HEK293T (cell line): ENCODE measurements at regions not wholly inside any gene's neighbourhood (a gene's known extent, or its start where the extent isn't known, plus 50 kb on each side); places are given as distances from the start of the nearest gene placed in this dataset.
"Not testable (repeated sequence)": the region's sequence is repeated elsewhere in the genome, so short reads cannot be mapped to it uniquely, and the experiment has no call there.

Source experiments
- CTCF ChIA-PET: fragments of 350-600 bp; formaldehyde crosslinking; extraction: SDS; loops from one replicate; lab custom pipeline; 2021; ENCODE audit warnings: antibody characterized with exemption, inconsistent platforms; lab: Yijun Ruan, JAX
- POLR2A ChIA-PET: fragments of 350-600 bp; formaldehyde crosslinking; extraction: SDS; loops from one replicate; lab custom pipeline; 2020; ENCODE audit warnings: antibody characterized with exemption, inconsistent platforms; lab: Yijun Ruan, JAX
- DNase-seq: peaks from one replicate; pipeline ENCODE4 v3.0.0; 2012; ENCODE audit warnings: mixed read lengths; ENCODE audit errors: extremely low spot score
- ARNT ChIP-seq: fragments of 450-650 bp; IDR thresholded peaks from 2 replicates; pipeline ENCODE4 v1.6.1; 2017; ENCODE audit warnings: mild to moderate bottlenecking
- BHLHE40 ChIP-seq: fragments of 450-650 bp; IDR thresholded peaks from 2 replicates; pipeline ENCODE4 v1.6.1; 2016; ENCODE audit warnings: mild to moderate bottlenecking, moderate library complexity, borderline replicate concordance
- CTBP1 ChIP-seq: fragments of 450-650 bp; IDR thresholded peaks from 2 replicates; pipeline ENCODE4 v1.6.1; 2016; ENCODE audit warnings: borderline replicate concordance
- ELF4 ChIP-seq: fragments of 450-650 bp; IDR thresholded peaks from 2 replicates; pipeline ENCODE4 v1.6.1; 2017; ENCODE audit warnings: antibody characterized with exemption
- FOXA1 ChIP-seq: fragments of 450-650 bp; IDR thresholded peaks from 2 replicates; pipeline ENCODE4 v1.6.1; 2016; ENCODE audit warnings: mild to moderate bottlenecking
- FOXK2 ChIP-seq: fragments of 450-650 bp; IDR thresholded peaks from 2 replicates; pipeline ENCODE4 v1.6.1; 2016; ENCODE audit warnings: mild to moderate bottlenecking
- FOXM1 ChIP-seq: fragments of 450-650 bp; IDR thresholded peaks from 2 replicates; pipeline ENCODE4 v1.6.1; 2017; ENCODE audit warnings: mild to moderate bottlenecking, borderline replicate concordance
- HDGF ChIP-seq: fragments of 450-650 bp; IDR thresholded peaks from 2 replicates; pipeline ENCODE4 v1.6.1; 2017; ENCODE audit warnings: antibody characterized with exemption, borderline replicate concordance
- L3MBTL2 ChIP-seq: fragments of 450-650 bp; conservative IDR thresholded peaks from 2 replicates; pipeline ENCODE4 v1.6.1; 2016; ENCODE audit warnings: mild to moderate bottlenecking
- LEF1 ChIP-seq: fragments of 450-650 bp; IDR thresholded peaks from 2 replicates; pipeline ENCODE4 v1.6.1; 2017; ENCODE audit warnings: mild to moderate bottlenecking, borderline replicate concordance
- NFRKB ChIP-seq: fragments of 450-650 bp; IDR thresholded peaks from 2 replicates; pipeline ENCODE4 v1.6.1; 2016; ENCODE audit warnings: mild to moderate bottlenecking, moderate library complexity
- SP1 ChIP-seq: fragments of 450-650 bp; IDR thresholded peaks from 2 replicates; pipeline ENCODE4 v1.6.1; 2017
- SUZ12 ChIP-seq: fragments of 450-650 bp; IDR thresholded peaks from 2 replicates; pipeline ENCODE4 v1.6.1; 2016; ENCODE audit warnings: mild to moderate bottlenecking
- TARDBP ChIP-seq: fragments of 450-650 bp; IDR thresholded peaks from 2 replicates; pipeline ENCODE4 v1.6.1; 2016
- ZNF384 ChIP-seq: fragments of 450-650 bp; IDR thresholded peaks from 2 replicates; pipeline ENCODE4 v1.6.1; 2016
- TF ChIP-seq, protein P1 (sequence below): fragments of 450-650 bp; IDR thresholded peaks from 2 replicates; pipeline ENCODE4 v1.6.1; 2016

GRCh38 chr11:12585861-12586260, 88.4 kb upstream of the TEAD1 start:
- no peak for TF ChIP-seq BHLHE40
- TF ChIP-seq ELF4, result no peak
- TF ChIP-seq ARNT, result no peak
- TF ChIP-seq L3MBTL2, result no peak
- no peak for TF ChIP-seq ZNF384
- no peak for TF ChIP-seq SP1
- no peak for TF ChIP-seq FOXM1
- no peak for TF ChIP-seq FOXA1
- no peak for TF ChIP-seq NFRKB
- TF ChIP-seq, protein P1, sequence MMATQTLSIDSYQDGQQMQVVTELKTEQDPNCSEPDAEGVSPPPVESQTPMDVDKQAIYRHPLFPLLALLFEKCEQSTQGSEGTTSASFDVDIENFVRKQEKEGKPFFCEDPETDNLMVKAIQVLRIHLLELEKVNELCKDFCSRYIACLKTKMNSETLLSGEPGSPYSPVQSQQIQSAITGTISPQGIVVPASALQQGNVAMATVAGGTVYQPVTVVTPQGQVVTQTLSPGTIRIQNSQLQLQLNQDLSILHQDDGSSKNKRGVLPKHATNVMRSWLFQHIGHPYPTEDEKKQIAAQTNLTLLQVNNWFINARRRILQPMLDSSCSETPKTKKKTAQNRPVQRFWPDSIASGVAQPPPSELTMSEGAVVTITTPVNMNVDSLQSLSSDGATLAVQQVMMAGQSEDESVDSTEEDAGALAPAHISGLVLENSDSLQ, result no peak
- no peak for TF ChIP-seq FOXK2
- TF ChIP-seq CTBP1, result no peak
- no peak for TF ChIP-seq SUZ12
- TF ChIP-seq LEF1, result no peak
- CTCF ChIA-PET, result interaction anchor here (1.1 kb wide), 1 partner anchor 14 kb away, joined by 3 read pairs; no protein-coding TSS in a partner anchor
- POLR2A ChIA-PET, result no interaction called here
- no peak for DNase-seq

DNA sequence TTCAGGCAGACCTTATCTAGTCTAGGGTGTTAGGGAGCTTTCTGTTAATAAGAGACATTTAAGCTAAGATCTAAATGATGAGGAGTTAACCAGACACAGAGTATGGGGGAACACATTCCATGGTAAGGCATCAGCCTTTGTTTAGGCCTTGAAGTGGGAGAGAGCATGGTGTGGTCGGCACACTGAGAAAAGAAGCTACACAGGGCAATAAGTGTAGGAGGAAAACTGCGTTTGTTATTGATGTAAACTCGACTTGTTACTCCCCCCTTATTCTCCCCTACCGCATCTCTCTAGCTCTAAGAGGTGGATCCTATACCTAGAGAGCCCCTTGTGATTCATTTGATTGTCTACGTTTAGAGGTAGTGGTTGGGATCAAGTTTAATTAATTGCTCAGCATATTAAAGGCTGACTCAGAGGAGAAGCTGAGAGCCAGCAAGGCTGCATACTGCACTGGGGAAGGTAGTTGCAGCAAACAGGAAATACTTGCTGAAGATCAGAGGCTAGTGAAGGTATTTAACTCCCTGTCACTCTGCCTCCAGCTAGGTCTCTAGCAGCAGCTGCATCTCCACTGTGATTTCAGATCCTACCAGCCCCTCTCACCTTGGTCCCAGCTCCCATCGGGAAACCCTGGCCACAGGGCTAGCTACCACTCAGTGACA, 86.8 kb upstream of the TEAD1 start:
- DNase-seq, result no peak
- no peak for TF ChIP-seq FOXA1
- TF ChIP-seq FOXM1, result no peak
- no peak for TF ChIP-seq HDGF
- no peak for TF ChIP-seq ELF4
- TF ChIP-seq LEF1, result no peak
- TF ChIP-seq, protein P1, result no peak
- no peak for TF ChIP-seq SP1
- TF ChIP-seq SUZ12, result no peak
- no peak for TF ChIP-seq BHLHE40
- no peak for TF ChIP-seq ZNF384
- no peak for TF ChIP-seq ARNT
- TF ChIP-seq TARDBP, result no peak
- TF ChIP-seq CTBP1, result no peak
- TF ChIP-seq FOXK2, result no peak
- TF ChIP-seq NFRKB, result no peak
- no peak for TF ChIP-seq L3MBTL2
- ChIA-PET POLR2A (no interaction called here), CTCF (interaction anchor here (1.0 kb wide), 1 partner anchor 12 kb away, joined by 4 read pairs; no protein-coding TSS in a partner anchor)

GRCh38 chr11:12591706-12592105, 82.5 kb upstream of the TEAD1 start:
- CTCF ChIA-PET, result no interaction called here
- no peak for DNase-seq
- POLR2A ChIA-PET, result no interaction called here
- TF ChIP-seq FOXM1, result no peak
- no peak for TF ChIP-seq LEF1
- no peak for TF ChIP-seq L3MBTL2
- TF ChIP-seq, protein P1, result no peak
- TF ChIP-seq ELF4, result no peak
- no peak for TF ChIP-seq TARDBP
- no peak for TF ChIP-seq FOXK2
- TF ChIP-seq CTBP1, result no peak
- no peak for TF ChIP-seq NFRKB
- TF ChIP-seq HDGF, result no peak

GRCh38 chr11:12592283-12592682, 81.9 kb upstream of the TEAD1 start:
- TF ChIP-seq HDGF (no peak), SP1 (no peak), LEF1 (no peak), ZNF384 (no peak), NFRKB (no peak), ARNT (no peak), L3MBTL2 (no peak), BHLHE40 (no peak), FOXA1 (no peak), FOXK2 (no peak), TARDBP (no peak), ELF4 (no peak), FOXM1 (no peak), CTBP1 (no peak), SUZ12 (no peak)
- TF ChIP-seq, protein P1, result no peak
- POLR2A ChIA-PET, result no interaction called here
- no peak for DNase-seq
- CTCF ChIA-PET, result no interaction called here

DNA sequence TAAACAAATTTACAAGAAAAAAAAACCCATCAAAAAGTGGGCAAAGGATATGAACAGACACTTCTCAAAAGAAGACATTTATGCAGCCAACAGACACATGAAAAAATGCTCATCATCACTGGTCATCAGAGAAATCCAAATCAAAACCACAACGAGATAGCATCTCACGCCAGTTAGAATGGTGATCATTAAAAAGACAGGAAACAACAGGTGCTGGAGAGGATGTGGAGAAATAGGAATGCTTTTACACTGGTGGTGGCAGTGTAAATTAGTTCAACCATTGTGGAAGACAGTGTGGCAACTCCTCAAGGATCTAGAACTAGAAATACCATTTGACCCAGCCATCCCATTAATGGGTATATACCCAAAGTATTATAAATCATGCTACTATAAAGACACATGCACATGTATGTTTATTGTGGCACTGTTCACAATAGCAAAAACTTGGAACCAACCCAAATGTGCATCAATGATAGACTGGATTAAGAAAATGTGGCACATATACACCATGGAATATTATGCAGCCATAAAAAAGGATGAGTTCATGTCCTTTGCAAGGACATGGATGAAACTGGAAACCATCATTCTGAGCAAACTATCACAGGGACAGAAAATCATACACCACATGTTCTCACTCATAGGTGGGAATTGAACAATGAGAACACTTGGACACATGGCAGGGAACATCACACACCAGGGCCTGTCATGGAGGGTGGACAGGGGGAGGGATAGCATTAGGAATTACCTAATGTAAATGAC, 79.0 kb upstream of the TEAD1 start:
- CTCF ChIA-PET, DNase-seq, POLR2A ChIA-PET: not testable (repeated sequence)
